PC-3 (cell line): ENCODE measurements at regions not wholly inside any gene's neighbourhood (a gene's known extent, or its start where the extent isn't known, plus 50 kb on each side); places are given as distances from the start of the nearest gene placed in this dataset.

ENCODE experiments used
- CTCF ChIP-seq: fragments of 300-600 bp; sonication (generic); conservative IDR thresholded peaks from 2 replicates; pipeline ENCODE4 v1.5.1; 2017; ENCODE audit warnings: antibody characterized with exemption, low read depth, mild to moderate bottlenecking, low read length
- EZH2 ChIP-seq: fragments of 300-600 bp; sonication (generic); IDR thresholded peaks from one replicate; pipeline ENCODE4 v1.6.1; 2017; ENCODE audit warnings: antibody characterized with exemption, mild to moderate bottlenecking, low read length; ENCODE audit not compliant: unreplicated experiment

DNA sequence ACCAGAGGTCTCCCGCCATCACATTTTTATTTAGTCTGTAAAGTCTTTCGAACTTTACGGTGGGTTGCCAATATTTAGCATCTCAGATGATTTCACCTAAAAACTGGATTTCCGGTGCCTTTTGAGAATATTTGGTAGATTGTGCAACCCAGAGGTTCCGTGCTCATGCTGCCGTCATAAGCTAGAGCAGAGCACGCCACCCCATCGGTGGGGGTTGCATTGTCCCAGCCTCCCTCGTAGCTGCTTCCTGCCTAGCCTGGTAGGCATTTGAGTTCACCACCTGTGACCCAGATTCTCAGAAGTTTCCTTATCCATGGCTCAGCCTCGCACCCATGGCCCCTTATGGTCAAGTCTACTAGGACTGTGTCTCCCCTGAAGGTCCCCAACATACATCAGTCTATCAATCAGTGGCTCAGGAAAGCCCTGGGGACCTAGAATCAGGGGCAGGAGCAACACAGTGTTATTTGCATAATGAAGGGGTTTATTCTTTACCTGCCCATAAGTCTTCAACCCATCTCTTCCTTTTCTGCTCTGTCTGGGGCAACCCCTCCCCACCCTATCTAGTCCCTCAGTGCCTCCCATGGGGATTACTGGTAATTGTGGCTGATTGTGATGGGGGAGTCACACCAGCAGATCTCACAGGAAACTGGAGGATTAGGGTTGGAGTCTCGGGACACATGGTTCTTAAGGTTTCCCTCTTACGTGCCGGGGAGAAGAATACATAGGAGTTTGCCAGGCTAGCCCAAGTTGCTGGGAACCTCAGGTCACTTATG is 152.3 kb downstream of the PHETA1 start:
- TF ChIP-seq CTCF = no peak
- TF ChIP-seq EZH2 = no peak
